SU-DHL-6 (cell line): ENCODE measurements at regions not wholly inside any gene's neighbourhood (a gene's known extent, or its start where the extent isn't known, plus 50 kb on each side); places are given as distances from the start of the nearest gene placed in this dataset.

Experiments
- H2AFZ ChIP-seq: fragments of 200-600 bp; sonication (generic); 2 replicates; pipeline ENCODE4 v1.6.1; 2014; ENCODE audit warnings: low read depth, mild to moderate bottlenecking, moderate library complexity, mixed read lengths, antibody characterized with exemption, low read length; ENCODE audit not compliant: severe bottlenecking
- H3F3A ChIP-seq: fragments of 200-600 bp; shearing (Covaris generic); 2 replicates; pipeline ENCODE4 v1.6.0; 2016; ENCODE audit warnings: antibody characterized with exemption, mild to moderate bottlenecking; ENCODE audit not compliant: insufficient read depth
- H3K27ac ChIP-seq: fragments of 200-600 bp; sonication (generic); 2 replicates; pipeline ENCODE4 v1.5.1; 2016; ENCODE audit warnings: low read depth, mild to moderate bottlenecking, low read length, moderate library complexity, mixed read lengths
- H3K27me3 ChIP-seq: fragments of 200-600 bp; sonication (generic), shearing (Covaris generic); 2 replicates; pipeline ENCODE4 v1.6.0; 2014; ENCODE audit warnings: mild to moderate bottlenecking, low read length
- H3K36me3 ChIP-seq: fragments of 200-600 bp; sonication (generic); 2 replicates; pipeline ENCODE4 v1.6.1; 2014; ENCODE audit warnings: mild to moderate bottlenecking, low read length, mixed read lengths
- H3K4me2 ChIP-seq: fragments of 300-600, 200-600 bp; shearing (Covaris generic), sonication (generic); 2 replicates; pipeline ENCODE4 v1.6.0; 2014; ENCODE audit warnings: low read length, low read depth, mild to moderate bottlenecking; ENCODE audit not compliant: poor library complexity, severe bottlenecking
- H3K4me3 ChIP-seq: fragments of 200-600 bp; sonication (generic); 2 replicates; pipeline ENCODE4 v1.5.1; 2014; ENCODE audit warnings: antibody characterized with exemption, low read length, mild to moderate bottlenecking, mixed read lengths; ENCODE audit not compliant: insufficient read depth, poor library complexity, severe bottlenecking
- H3K79me2 ChIP-seq: fragments of 200-600 bp; sonication (generic); 2 replicates; pipeline ENCODE4 v1.6.1; 2014; ENCODE audit warnings: mild to moderate bottlenecking, low read length, moderate library complexity; ENCODE audit not compliant: insufficient read depth
- H3K9ac ChIP-seq: fragments of 200-600 bp; sonication (generic); 2 replicates; pipeline ENCODE4 v1.7.0; 2014; ENCODE audit warnings: mild to moderate bottlenecking, low read length
- H3K9me2 ChIP-seq: fragments of 200-600 bp; sonication (generic); replicated peaks from 2 replicates; pipeline ENCODE4 v1.6.1; 2014; ENCODE audit warnings: low read length; ENCODE audit not compliant: insufficient read depth
- H3K9me3 ChIP-seq: fragments of 200-600 bp; sonication (generic); 2 replicates; pipeline ENCODE4 v1.6.1; 2014; ENCODE audit warnings: low read length, mixed read lengths; ENCODE audit not compliant: insufficient read depth
- H4K20me1 ChIP-seq: fragments of 200-600 bp; sonication (generic); 2 replicates; pipeline ENCODE4 v1.6.1; 2014; ENCODE audit warnings: low read depth, mild to moderate bottlenecking, antibody characterized with exemption, low read length, moderate library complexity, mixed read lengths
- EZH2phosphoT487 ChIP-seq: fragments of 200-600 bp; sonication (generic), shearing (Covaris generic); conservative IDR thresholded peaks from 2 replicates; pipeline ENCODE4 v1.6.1; 2018; ENCODE audit warnings: mild to moderate bottlenecking, antibody characterized with exemption, low read length, moderate library complexity, mixed read lengths
- TF ChIP-seq, protein P1 (sequence below): fragments of 200-600 bp; sonication (generic); IDR thresholded peaks from one replicate; pipeline ENCODE4 v1.5.1; 2017; ENCODE audit warnings: antibody characterized with exemption, mild to moderate bottlenecking, low read length, moderate library complexity; ENCODE audit not compliant: insufficient read depth, poor library complexity, severe bottlenecking

DNA sequence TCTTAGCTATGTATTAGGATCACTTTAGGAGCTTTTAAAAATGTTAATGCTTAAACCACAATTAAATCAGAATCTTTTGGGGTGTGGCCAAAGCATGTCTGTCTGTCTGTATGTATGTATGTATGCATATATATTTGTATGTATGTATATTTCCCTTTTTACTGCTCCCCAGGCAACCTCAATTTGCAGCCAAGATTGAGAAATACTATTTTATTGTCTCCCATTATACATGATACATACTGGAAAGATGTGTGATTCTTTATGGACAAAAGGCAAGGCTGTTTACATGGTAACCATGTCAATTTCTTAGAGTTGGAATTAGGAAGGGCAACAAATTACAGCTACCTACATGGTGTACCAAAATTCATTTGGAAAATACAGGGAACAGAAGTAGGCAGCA, 783.6 kb downstream of the ETS1 start:
- Histone ChIP-seq H2AFZ (no peak overlapping the region), H3K9me2 (no peaks in the 10 kb centered on the region), H3K9ac (no peak overlapping the region), H3F3A (no peaks in the 10 kb centered on the region), H3K27me3 (no peaks in the 10 kb centered on the region), H3K36me3 (no peaks in the 10 kb centered on the region), H3K27ac (no peak overlapping the region), H3K9me3 (no peaks in the 10 kb centered on the region), H3K79me2 (no peaks in the 10 kb centered on the region), H3K4me2 (no peak overlapping the region), H4K20me1 (no peaks in the 10 kb centered on the region), H3K4me3 (no peak overlapping the region)
- TF ChIP-seq EZH2phosphoT487, result no peak
- TF ChIP-seq, protein P1, sequence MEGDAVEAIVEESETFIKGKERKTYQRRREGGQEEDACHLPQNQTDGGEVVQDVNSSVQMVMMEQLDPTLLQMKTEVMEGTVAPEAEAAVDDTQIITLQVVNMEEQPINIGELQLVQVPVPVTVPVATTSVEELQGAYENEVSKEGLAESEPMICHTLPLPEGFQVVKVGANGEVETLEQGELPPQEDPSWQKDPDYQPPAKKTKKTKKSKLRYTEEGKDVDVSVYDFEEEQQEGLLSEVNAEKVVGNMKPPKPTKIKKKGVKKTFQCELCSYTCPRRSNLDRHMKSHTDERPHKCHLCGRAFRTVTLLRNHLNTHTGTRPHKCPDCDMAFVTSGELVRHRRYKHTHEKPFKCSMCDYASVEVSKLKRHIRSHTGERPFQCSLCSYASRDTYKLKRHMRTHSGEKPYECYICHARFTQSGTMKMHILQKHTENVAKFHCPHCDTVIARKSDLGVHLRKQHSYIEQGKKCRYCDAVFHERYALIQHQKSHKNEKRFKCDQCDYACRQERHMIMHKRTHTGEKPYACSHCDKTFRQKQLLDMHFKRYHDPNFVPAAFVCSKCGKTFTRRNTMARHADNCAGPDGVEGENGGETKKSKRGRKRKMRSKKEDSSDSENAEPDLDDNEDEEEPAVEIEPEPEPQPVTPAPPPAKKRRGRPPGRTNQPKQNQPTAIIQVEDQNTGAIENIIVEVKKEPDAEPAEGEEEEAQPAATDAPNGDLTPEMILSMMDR, result no peak

- Histone ChIP-seq H2AFZ (no peak overlapping the region), H3K36me3 (no peaks in the 10 kb centered on the region), H4K20me1 (no peaks in the 10 kb centered on the region), H3K4me3 (no peak overlapping the region), H3K27ac (no peak overlapping the region), H3F3A (no peaks in the 10 kb centered on the region), H3K27me3 (no peaks in the 10 kb centered on the region), H3K4me2 (no peak overlapping the region), H3K9me3 (no peaks in the 10 kb centered on the region), H3K9me2 (no peaks in the 10 kb centered on the region), H3K79me2 (no peaks in the 10 kb centered on the region), H3K9ac (no peak overlapping the region)
- TF ChIP-seq, protein P1, result no peak
- TF ChIP-seq EZH2phosphoT487, result no peak
Observed at GRCh38 chr11:127800989-127801688, 786.2 kb downstream of the ETS1 start.

DNA sequence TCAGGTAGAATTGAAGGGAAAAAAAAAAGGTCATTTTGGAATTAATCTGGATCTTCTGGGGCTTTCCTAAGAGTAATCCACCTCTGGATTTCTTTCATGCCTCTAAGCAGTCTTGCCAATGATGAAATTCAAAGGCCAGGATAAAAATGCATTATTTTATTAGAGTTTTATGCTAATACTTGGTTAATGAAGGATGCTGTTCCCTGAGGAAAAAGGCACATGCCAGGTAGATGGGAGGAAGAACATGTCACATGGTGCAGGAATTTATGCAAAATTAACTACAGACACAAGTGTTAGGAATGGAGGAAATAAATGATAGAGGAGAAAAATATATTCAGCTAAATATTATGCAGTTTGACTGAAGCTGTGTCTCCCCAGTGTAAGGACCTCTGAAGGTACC, 792.0 kb downstream of the ETS1 start:
- no peak overlapping the region for H3K4me2 ChIP-seq
- no peak overlapping the region for H3K4me3 ChIP-seq
- H4K20me1 ChIP-seq, result no peaks in the 10 kb centered on the region
- H2AFZ ChIP-seq, result no peak overlapping the region
- no peaks in the 10 kb centered on the region for H3K9me2 ChIP-seq
- no peaks in the 10 kb centered on the region for H3F3A ChIP-seq
- H3K27me3 ChIP-seq, result no peaks in the 10 kb centered on the region
- no peak overlapping the region for H3K27ac ChIP-seq
- no peak overlapping the region for H3K9ac ChIP-seq
- no peak for TF ChIP-seq EZH2phosphoT487
- TF ChIP-seq, protein P1, result no peak
- H3K9me3 ChIP-seq, result no peaks in the 10 kb centered on the region
- H3K36me3 ChIP-seq, result no peaks in the 10 kb centered on the region
- H3K79me2 ChIP-seq, result no peaks in the 10 kb centered on the region
